ENCODE measurements at regions not wholly inside any gene's neighbourhood (a gene's known extent, or its start where the extent isn't known, plus 50 kb on each side); places are given as distances from the start of the nearest gene placed in this dataset.

DNA sequence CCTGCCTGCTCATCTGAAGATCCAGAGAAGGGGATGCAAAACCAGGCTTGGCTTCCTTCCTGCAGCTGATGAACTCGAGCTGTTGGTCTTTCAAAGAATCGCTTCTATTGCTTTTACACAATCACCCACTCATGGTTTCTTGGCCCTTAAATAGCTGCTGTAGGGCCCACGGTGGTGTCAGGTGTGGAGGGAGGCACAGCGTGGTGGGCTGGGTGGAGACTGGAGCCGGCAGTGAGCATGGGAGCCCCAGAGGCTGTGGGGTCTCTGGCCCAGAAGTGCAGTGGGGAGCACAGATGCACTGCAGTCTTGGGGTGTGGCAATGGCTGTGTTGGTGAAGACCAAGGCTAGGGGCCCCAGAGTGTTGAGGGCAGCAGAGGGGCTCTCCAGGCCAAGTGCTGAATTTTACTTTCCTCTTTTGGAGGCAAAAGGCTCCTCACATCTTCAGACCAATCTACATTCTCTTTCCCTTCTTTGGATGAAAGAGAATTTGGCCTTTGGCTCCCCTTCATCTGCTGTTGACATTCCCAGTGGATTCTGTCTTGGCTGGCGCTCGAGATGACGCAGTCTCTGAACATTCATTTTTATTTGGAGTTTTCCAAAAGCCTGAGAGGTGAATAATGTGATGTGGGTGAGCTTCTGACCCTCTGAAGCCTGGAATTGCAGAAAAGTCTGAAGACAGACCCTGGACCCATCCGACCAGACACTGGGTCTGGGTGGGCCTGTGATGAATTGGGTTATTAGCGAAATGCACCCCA, 70.1 kb upstream of the ASB18 start:
- no peak for TF ChIP-seq CTCF (IDR thresholded peaks at IDR 0.05; ENCODE audit: low read depth, low read length)
- TF ChIP-seq, protein P1, sequence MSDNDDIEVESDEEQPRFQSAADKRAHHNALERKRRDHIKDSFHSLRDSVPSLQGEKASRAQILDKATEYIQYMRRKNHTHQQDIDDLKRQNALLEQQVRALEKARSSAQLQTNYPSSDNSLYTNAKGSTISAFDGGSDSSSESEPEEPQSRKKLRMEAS (IDR thresholded peaks at IDR 0.05; ENCODE audit: low read depth, low read length): no peak

All from NB4 (cell line).